NCI-H526 treated with DMSO at 0.1 percent for 48 hours (cell line): ENCODE measurements at regions not wholly inside any gene's neighbourhood (a gene's known extent, or its start where the extent isn't known, plus 50 kb on each side); places are given as distances from the start of the nearest gene placed in this dataset.

Experiments
- DNase-seq: peaks from one replicate; lab custom pipeline; 2025; lab: John Stamatoyannopoulos, UW

GRCh38 chr5:124839371-124839998, 93.0 kb upstream of the ZNF608 start:
- DNase-seq = no peak

GRCh38 chr5:124841829-124842712, 95.6 kb upstream of the ZNF608 start:
- DNase-seq = no peak

DNA sequence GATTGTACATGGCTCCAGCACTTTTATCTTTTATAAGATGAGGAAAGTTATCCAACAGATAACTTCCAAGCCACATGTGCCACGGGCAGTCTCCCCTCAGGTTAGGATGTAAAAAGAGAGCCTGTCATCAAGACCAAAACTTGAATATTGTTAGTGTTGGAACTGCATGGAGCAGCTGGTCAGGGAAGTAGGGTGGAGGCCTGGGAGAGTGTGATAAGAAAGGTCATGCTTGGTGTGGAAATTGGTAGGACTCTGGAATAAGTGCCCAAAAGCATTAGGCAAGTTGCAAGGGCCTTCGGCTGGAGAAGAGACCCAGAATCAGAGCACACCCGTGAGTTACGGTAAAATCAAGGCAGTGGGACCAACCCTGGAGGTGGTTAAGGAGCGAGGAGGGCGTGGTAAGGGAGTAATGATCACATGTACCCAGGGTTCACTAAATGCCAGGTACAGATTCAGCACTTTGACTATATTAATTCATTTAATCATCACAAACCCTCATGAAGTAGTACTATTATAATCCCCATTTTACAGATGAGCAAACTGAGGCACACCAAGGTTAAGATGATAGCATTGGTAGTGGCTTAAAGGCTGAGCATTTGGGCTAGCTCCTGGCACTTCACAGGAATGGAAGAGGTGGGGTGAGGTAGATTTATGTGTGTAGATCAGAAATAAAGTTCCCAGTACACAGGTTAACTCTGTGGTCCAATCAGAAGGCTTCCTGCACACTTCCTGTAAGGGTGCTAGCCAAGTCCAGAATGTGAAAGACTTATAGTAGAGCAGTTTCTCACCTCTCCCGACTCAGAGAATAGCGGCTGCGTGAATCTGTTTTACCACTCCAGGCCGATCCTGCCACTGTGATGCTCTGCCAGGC, 96.5 kb upstream of the ZNF608 start:
- DNase-seq = no peak

GRCh38 chr5:124843596-124843899, 97.1 kb upstream of the ZNF608 start:
- DNase-seq = no peak

DNA sequence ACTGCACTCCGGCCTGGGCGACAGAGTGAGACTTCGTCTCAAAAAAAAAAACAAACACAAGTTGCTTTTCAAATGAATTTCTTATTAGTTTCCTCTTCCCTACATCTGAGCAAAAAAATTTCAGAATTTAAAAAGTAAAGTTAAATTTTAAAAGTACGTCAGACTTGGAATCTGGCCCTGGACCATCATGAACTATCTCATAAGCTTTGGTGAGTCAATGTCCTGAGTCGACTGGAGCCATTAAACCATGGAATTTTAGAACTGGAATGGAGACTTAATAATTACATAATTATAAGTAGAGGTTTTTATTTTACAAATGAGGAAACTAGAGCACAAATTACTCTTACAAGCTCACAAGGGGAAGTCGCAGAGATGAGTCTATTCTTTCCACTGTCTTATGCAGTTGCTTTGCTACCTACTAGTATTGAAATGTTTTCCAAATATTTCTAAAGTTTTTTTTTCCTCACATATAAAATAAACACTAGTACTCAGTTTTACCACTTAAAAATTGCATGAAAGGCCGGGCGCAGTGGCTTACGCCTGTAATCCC, 98.0 kb upstream of the ZNF608 start:
- DNase-seq = no peak

GRCh38 chr5:124847907-124848306, 101.5 kb upstream of the ZNF608 start:
- DNase-seq = no peak

GRCh38 chr5:124849774-124850173, 103.3 kb upstream of the ZNF608 start:
- no peak for DNase-seq

- DNase-seq = no peak
Measured at GRCh38 chr5:124856726-124857125, 110.3 kb upstream of the ZNF608 start.

DNA sequence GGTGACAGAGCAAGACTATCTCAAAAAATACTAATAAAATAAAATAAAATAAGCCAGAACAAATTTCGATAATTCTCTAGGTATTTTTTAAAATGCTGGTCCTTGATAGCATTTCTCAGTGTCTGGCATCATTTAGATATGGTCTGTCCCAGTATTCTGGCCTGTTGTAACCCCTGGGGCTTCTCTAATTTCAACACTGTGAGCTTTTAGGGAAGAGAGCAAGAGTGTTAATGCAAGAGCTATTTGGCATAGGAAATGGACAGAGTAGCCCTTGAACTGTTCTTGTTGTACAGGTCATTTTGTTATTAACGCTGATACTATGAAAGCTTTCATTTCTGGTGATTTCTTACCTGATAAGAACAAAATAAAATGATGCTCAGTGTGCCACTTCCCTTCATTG, 112.2 kb upstream of the ZNF608 start:
- DNase-seq = no peak

DNA sequence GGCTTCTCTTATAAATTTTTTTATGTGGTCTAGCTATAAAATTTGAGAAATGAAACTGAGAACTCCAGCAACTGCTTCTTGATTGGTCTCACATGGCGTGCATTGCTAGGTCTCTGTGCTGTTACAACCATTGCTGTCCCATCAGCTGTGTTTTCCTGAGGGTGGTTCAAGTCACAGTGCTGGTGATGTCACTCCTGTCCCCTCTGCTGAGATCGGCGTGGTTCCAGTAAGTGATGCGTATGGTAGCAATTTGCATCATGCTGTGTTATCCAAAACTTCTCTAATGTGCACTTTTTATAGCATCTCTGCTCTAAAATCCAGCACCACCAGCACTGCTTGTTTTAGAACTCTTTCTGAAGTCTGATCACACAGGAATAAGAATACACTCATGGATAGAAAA, 112.6 kb upstream of the ZNF608 start:
- DNase-seq = no peak

DNA sequence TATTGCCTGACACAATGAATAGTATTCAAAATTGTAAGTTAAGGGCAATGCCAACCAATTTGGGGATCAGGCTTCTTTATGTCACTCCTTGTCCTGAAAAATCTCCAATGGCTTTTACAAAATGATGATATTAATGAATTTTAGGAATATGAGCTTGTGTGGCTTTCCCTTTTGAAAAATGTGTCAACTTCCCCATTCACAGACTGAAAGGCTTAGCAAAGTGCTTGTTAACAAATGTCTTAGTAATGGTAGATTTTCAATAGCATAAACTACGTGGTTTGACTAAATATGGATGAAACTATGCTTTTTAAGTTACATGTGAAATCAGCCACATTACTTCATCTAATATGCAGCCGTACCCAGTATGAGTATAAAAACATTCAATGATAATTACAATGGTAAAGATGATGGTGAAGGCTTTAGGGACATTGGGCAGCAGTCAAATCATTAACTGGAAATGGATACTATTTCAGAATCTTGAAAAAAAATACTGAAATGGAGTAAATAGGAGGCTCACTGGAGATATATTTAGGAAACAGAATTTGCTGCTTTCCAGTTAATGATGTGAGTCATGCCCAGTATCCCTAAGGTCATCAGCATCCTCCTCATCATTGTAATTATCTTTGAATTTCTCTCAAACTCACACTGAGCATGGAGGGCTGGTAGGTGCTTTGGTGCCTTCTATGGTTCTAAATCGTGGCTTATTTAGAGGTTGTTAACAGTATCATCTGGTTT, 113.3 kb upstream of the ZNF608 start:
- DNase-seq = no peak

DNA sequence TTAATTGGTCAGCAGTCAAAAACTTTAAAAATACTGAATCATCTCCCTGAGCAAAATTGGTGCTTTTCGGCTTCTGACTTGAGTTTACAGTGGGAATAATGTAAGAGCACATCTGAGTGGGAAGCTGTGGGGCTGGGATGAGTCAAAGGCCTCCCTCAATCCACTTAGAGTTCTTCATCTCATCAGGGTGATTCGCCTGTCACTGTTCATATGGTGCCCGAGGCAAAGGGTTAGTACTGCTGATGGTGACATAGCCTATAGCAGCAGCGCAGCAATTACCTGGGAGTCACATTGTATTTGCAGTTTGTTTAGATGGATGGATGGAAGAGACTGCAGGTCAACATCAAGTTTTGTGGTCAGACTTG, 113.8 kb upstream of the ZNF608 start:
- no peak for DNase-seq

- no peak for DNase-seq
Measured at GRCh38 chr5:124865066-124865465, 118.6 kb upstream of the ZNF608 start.

GRCh38 chr5:124865603-124866354, 119.3 kb upstream of the ZNF608 start:
- no peak for DNase-seq

GRCh38 chr5:124866355-124867136, 120.1 kb upstream of the ZNF608 start:
- DNase-seq = no peak

- no peak for DNase-seq
Measured at GRCh38 chr5:124867137-124867704, 120.8 kb upstream of the ZNF608 start.

DNA sequence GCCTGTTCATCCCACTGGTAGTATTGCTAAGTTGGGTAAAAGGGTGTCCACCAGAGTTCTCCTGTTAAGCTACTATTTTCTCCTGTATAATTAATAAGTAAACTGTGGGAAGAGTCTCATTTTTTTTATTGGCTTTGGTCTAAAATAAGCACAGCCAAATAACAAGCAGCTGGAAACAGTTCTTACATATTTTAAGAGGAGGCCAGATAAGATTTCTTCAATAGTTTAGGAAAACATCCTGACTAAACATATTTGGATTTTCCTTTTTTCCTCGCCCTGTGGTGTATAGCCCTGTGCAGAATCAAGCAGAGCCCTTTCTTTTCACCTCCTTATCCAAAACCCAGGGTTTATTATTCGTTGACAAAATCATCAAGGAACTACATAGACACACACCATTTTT, 122.2 kb upstream of the ZNF608 start:
- no peak for DNase-seq

- no peak for DNase-seq
Measured at GRCh38 chr5:124869426-124870033, 123.1 kb upstream of the ZNF608 start.

- DNase-seq = no peak
Measured at GRCh38 chr5:124870070-124870469, 123.6 kb upstream of the ZNF608 start.

DNA sequence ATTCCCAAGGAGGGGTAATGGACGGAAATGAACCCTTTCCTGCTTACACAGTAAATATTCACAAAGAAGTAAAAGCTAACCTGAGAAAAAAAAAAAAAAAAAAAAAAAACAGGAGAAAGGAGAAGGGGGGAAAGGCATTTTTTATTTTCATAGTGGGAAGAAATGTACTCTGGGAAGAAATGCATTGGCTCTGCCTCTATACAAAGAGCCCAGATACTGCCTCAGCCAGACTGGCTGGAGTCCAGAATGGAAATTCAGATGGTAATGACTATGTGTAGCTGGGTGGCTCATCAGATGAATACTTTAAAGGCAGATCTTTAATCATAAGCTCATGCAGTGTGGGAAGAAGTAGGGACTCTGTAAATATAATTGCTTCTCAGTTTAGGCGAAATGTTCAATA, 124.9 kb upstream of the ZNF608 start:
- no peak for DNase-seq
